ENCODE measurements at regions not wholly inside any gene's neighbourhood (a gene's known extent, or its start where the extent isn't known, plus 50 kb on each side); places are given as distances from the start of the nearest gene placed in this dataset.

DNA sequence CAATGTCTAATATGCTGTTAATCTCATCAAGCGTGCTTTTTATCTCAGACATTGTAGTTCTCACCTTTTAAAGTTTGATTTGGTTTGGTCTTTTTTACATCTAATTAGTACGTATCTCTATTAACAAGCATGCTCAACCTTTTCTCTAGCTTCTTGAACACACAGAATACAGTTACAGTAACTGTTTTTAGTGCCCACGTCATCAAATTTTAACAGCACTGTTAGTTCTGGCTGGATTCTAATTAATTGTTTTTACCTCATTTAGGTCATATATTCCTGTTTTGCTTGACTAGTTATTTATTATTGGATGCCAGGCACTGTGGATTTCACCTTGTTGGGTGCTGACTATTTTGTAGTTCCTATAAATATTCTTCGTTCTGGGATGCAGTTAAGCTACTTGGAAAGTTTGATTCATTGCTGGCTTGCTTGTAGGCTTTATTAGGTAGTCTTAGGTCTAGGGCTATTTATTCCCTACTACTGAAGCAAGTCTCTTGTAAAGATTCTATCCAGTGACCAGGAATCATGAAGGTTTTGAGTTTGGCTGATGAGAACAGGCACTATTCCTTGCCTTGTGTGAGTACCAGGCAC is 263.0 kb downstream of the ETAA1 start:
- FAIRE-seq: no peak

- FAIRE-seq: no peak
Observed at GRCh38 chr2:67660871-67661270, 263.7 kb downstream of the ETAA1 start.

DNA sequence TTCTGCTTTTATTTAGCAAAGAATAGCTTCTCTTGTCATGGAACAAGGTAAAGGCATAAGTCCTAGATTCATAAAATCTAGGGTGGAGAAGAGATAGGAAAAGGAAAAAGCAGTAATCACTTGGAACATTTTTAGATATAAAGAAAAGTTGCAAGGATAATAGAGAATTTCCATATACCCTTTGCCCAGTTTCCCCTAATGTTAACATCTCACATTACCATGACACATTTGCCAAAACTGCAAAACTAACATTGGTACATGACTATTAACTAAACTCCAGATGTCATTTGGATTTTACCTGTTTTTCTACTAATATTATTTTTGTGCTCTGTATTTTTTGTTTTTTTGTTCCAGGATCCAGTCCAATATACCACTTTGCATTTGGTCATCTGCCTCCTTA is 265.1 kb downstream of the ETAA1 start:
- FAIRE-seq: no peak

GRCh38 chr2:67663776-67664175 is 266.6 kb downstream of the ETAA1 start:
- FAIRE-seq: no peak

- no peak for FAIRE-seq
Observed at GRCh38 chr2:67666386-67667053, 269.4 kb downstream of the ETAA1 start.

GRCh38 chr2:67667054-67667908 is 270.1 kb downstream of the ETAA1 start:
- FAIRE-seq: no peak

DNA sequence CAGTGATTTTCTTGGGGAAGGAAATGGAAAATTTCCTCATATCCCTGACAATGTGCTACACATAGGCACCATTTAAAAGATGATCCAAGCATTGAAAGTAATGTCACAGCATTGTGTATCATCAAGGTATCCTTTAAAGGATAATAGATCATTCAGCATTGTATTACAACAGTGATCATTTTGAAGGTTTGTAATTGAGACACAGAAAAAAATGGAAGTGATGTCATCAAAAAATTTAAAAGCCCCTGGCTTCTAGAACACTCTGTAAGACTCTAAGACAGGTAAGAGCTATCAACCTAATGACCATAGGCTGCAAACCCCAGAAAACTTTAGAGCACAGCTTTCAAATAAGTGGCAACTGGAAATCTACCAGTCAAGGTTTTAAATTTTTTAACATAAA is 271.4 kb downstream of the ETAA1 start:
- no peak for FAIRE-seq

DNA sequence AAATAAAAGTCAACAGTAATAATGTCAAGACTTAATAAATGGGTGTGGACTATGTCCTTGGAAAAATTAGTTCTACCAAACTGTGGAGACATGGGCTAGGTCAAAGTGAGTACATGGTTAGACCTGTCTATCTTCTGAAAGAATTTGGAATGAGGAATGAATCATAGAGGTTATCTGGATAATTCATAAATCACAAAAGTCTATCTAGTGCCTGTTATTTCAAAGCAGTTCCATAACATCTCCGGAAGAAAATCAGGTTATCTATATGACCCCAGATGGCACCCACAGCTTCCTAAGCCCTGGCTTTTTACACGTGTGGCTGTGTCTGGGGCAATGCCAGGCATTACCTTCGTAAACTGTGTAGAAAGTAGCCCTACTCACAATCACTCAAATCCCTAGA is 272.0 kb downstream of the ETAA1 start:
- FAIRE-seq: no peak

- FAIRE-seq: no peak
Observed at GRCh38 chr2:67669766-67670165, 272.6 kb downstream of the ETAA1 start.

DNA sequence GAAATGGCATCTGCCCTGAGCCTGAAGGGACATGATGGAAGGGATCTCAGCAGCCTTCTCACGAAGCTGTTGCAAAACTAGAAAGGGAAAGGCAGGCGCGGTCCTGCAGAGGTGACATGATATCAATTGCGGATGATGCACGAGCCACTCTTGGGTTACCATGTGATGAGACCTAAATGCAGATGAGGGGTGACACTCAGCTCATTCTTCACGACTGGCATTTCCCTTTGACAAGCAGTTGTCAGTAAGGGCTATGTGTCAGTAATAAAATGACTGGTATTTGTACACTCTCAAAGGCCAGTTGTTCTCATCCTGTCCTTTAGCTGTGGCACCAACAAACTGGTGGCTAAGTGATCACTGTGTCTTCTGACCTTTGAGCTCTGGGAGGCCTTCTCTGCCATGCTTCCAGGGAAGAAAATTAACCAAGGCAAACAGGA is 273.6 kb downstream of the ETAA1 start:
- no peak for FAIRE-seq

- no peak for FAIRE-seq
Observed at GRCh38 chr2:67671464-67672450, 274.6 kb downstream of the ETAA1 start.

DNA sequence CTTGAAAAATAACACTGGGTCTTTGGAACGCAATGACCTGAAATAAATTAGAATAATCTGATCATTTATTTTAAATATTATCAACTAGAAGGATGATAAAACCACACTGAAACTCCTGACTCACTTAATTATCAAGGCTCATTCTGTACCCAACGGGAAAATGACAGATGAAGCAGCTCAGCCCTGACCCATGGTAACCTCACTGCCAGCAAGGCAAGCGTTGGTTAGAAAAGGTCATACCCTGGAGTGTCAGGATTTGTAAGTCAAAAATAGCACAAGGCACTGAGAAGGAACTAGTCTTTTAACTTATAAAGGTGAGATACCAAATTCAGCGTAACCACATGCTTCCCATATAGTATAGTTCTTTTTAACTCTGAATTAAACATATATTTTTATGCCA is 277.5 kb downstream of the ETAA1 start:
- FAIRE-seq: no peak

GRCh38 chr2:67684991-67685390 is 287.9 kb downstream of the ETAA1 start:
- no peak for FAIRE-seq

DNA sequence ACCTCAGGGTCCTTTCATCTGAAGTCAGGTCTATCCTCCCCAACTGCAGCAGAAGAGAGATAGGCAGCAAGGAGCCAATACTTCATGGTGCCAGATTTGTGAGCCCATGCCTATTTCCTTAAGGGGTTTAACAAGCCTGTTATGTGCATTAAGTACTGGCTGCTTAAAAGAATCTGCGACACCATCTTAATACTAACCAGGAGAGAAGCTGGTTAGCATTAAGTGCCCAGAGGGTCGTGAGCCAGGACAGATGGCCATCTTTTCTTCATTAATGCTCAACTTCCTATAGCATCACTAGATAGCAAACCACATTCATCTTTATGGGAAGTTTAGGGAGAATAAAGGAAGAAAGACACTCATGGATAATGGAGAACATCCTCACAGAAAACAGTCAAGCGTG is 289.1 kb downstream of the ETAA1 start:
- FAIRE-seq: no peak

DNA sequence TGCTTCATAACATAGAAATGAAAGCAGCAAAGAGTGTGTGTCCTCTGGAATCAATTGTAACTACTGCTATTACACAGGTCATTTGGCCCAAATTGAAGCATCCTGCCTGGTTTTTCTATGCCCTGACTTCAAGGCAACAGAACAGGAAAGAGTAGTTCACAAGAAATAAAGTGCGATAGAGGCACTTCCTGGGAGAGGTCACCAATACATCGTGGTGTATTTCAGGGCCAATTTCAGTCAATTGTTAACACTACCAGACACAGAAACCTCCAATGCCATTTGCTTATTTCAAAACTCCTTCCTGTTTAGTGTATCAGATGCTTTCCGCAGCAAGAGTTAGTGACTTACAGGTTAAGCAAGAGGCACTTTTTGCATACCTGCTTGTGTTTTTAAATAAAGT is 292.1 kb downstream of the ETAA1 start:
- no peak for FAIRE-seq

- FAIRE-seq: no peak
Observed at GRCh38 chr2:67689651-67690050, 292.5 kb downstream of the ETAA1 start.

GRCh38 chr2:67694445-67694844 is 297.3 kb downstream of the ETAA1 start:
- no peak for FAIRE-seq

DNA sequence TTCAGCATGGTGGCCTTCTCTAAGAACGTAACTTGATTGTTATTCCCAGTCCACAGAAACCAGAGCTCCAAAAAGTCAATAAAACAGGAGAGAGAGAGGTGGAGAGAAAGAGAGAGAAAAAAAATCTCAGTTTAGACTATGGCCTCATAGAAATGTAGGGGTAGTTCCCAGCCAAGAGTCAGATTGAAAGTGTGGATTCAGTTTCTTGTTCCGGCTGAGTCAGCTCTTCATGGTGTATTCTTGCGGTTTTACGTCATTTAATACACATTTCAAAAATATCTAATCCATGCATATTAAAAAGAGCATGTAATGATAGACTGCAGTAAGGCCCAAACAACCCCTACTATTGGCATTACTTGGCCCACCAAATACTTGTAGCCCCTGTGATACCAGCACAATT is 303.9 kb downstream of the ETAA1 start:
- FAIRE-seq: no peak

DNA sequence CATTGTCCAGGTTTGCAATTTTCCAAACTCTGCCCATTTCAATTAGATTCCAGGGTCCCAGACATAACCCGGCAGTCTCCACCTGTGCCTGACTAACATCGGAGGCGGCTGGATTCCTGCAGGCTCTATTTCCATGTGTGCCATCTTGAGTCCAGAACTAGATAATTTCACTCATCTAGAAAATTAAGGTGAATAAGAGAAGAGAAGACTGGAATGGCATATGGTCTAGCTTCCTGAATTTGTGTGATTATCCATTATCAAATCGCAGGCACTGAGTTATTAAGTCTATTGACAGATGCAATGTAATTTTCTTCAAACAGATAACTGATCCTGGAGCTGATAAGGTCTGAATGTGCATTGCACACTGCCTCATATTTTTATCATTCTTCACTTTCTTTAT is 305.2 kb downstream of the ETAA1 start:
- no peak for FAIRE-seq

DNA sequence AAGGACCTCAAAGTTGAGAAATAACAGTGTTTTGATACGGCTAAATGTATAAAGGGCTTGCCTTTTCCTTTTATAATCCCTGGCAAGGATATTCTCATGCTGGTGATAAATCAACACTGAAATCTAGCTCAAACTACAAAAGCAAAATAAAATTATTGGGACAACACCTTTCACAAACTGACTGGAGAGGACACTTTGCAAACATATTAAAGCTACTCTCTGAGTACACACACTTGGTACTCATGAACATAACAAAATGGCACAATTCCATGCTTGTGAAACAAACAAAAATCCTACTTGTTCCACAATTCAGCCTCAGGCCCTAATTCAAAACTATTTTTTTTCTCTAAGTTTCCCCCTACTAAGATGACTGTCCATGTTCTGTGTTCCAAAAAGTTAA is 305.8 kb downstream of the ETAA1 start:
- FAIRE-seq: no peak

- FAIRE-seq: no peak
Observed at GRCh38 chr2:67706082-67706481, 308.9 kb downstream of the ETAA1 start.

GRCh38 chr2:67707896-67708295 is 310.8 kb downstream of the ETAA1 start:
- no peak for FAIRE-seq

- FAIRE-seq: no peak
Observed at GRCh38 chr2:67709835-67710234, 312.7 kb downstream of the ETAA1 start.

All from colon (tissue), 2 donors.